CD4-positive, alpha-beta T cell treated with Interleukin-4 for 1 hour (primary cell): ENCODE measurements at regions not wholly inside any gene's neighbourhood (a gene's known extent, or its start where the extent isn't known, plus 50 kb on each side); places are given as distances from the start of the nearest gene placed in this dataset.

ENCODE experiments used
- DNase-seq, 2 donors: peaks; one replicate each; pipeline ENCODE4 v3.0.0-alpha.2; 2020 to 2022

- no peak for DNase-seq
Observed at GRCh38 chr1:147463022-147463421, 78.3 kb upstream of the BCL9 start.

DNA sequence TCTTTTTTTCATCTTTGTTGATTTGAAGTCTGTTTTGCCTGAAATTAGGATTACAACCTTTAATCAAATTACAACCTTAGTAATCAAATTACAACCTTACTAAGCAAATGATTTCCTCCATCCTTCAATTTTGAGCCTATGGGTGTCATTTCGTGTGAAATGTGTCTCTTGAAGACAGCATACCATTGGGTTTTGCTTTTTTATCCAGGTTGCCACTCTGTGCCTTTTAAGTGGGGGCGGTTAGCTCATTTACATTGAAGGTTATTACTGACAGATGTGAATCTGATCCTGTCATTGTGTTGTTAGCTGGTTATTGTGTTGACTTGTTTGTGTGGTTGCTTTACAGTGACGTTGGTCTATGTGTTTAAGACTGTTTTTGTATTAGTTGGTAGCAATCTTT lies 74.8 kb upstream of the BCL9 start:
- DNase-seq = no peak

DNA sequence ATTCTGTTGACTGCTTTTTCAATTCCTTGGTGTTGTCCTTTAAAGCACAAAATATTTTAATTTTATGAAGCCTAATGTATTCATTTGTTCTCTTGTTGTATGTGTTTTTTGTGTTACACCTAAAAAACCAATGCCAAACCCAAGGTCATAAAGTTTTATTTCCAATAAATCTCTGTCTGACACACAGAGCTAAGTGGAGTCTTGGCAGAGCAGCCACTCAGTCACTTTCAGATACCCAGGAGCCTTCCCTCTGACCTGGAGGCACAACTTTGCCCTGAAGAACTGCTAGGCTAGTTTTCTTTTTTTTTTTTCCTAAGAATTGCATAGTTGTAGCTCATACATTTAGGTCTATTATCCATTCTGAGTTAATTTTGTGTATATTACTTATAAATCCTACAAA lies 71.2 kb upstream of the BCL9 start:
- DNase-seq = no peak

GRCh38 chr1:147472489-147472888 lies 68.8 kb upstream of the BCL9 start:
- DNase-seq = no peak

- no peak for DNase-seq
Observed at GRCh38 chr1:147472966-147473732, 68.2 kb upstream of the BCL9 start.

- DNase-seq = no peak
Observed at GRCh38 chr1:147473733-147474049, 67.6 kb upstream of the BCL9 start.

GRCh38 chr1:147475488-147475887 lies 65.8 kb upstream of the BCL9 start:
- no peak for DNase-seq

DNA sequence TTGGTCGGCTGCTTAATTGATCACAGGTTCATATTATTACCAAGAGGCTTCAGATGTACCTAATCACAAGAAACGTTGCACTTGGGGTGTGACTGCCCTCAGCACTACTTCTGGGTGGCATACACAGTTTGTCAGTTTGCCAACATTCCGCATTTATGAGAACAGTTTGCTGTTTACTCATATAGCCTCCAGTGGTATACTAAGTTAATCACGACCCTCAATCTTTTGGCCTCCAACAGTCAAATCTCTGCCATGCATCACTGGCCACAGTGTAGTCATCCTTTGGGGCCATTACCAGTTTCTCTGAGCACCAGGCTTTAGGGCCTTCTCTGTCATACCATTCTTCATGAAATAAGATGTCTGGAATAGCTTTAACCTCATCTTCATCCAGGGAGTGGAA lies 62.8 kb upstream of the BCL9 start:
- no peak for DNase-seq

- no peak for DNase-seq
Observed at GRCh38 chr1:147479864-147480564, 61.3 kb upstream of the BCL9 start.

GRCh38 chr1:147480565-147480935 lies 60.8 kb upstream of the BCL9 start:
- no peak for DNase-seq

DNA sequence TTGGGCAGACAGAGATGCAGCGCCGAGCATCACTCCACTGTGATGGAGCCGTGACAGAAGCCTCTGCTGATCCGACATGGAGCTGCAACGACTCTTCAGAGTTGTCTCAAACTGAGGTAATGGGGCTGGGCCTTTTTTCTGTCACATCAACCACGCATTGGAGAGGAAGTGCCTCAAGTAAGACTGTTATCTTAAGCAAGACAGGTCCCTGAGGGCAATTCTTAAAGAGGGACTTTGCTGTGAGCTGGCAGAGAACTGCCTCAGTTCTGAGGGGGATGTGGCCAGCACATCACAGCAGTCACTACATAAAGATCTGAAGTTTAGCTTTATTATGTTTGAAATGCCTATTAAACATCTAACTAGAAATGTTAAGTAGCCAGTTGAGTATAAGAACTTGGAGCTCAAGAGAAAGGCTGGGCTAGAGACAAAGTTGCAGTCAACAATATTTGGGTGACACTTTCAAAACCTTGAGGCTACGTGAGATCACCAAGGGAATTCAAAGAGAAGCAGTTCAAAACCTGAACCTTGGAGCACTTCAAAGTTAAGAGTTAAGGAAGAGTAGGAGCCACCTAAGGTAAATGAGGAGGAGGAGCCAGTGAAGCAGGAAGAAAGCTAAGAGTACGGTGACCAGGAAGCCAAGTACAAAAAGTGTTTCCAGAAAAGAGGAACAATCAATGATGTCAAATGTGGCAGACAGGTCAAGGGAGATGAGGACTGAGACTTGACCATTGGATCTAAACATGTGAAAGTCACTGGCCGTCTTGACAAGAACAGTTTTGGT lies 54.2 kb upstream of the BCL9 start:
- no peak for DNase-seq

DNA sequence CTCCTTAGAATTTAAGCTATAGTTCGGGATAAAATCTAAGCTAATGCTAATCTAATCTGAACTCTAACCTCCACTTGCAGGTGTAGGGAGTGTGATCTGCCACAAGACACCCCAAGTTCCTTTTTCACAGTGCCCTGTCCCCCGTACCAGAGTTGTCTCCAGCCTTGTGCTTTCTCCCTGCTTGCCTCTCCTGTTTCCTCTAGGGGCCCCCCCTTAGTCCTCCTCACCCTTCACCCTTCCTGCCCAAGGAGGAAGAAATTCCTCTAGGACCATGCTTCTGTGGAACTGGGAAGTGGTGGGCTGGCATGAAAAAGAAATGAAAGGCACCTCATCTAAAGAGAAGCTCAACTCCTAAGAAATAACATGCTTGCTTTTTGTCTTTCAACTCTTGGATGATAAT lies 50.2 kb upstream of the BCL9 start:
- DNase-seq = no peak
